CD4-positive, alpha-beta memory T cell (primary cell): ENCODE measurements at regions not wholly inside any gene's neighbourhood (a gene's known extent, or its start where the extent isn't known, plus 50 kb on each side); places are given as distances from the start of the nearest gene placed in this dataset.

Source experiments
- CTCF ChIA-PET: fragments of 350-600 bp; sonication (Branson Sonifier 250); formaldehyde crosslinking; loops from one replicate; lab custom pipeline; 2021; ENCODE audit warnings: inconsistent platforms; ENCODE audit not compliant: partially characterized antibody; lab: Charles Lee
- POLR2A ChIA-PET: fragments of 350-600 bp; sonication (Branson Sonifier 250); formaldehyde crosslinking; loops from one replicate; lab custom pipeline; 2021; ENCODE audit not compliant: partially characterized antibody; lab: Charles Lee
- DNase-seq, 5 donors: peaks; one replicate each; pipeline versions ENCODE4 v3.0.0 to v3.0.0-alpha.2; 2020 to 2022; ENCODE audit warnings: mixed read lengths in 1 of 5
- H3K27ac ChIP-seq: one replicate; pipeline ENCODE4 v1.7.0; 2013; ENCODE audit warnings: low read depth, low read length
- H3K27me3 ChIP-seq: 2 replicates; pipeline ENCODE4 v1.7.0; 2013; ENCODE audit warnings: mild to moderate bottlenecking, low read length, moderate library complexity; ENCODE audit not compliant: insufficient read depth
- H3K36me3 ChIP-seq: 2 replicates; pipeline ENCODE4 v1.7.0; 2013; ENCODE audit warnings: mild to moderate bottlenecking, low read length, moderate library complexity; ENCODE audit not compliant: insufficient read depth
- H3K4me1 ChIP-seq: 2 replicates; pipeline ENCODE4 v1.7.0; 2013; ENCODE audit warnings: mild to moderate bottlenecking, low read length, moderate library complexity; ENCODE audit not compliant: insufficient read depth
- H3K4me3 ChIP-seq, 2 donors: one replicate each; pipeline ENCODE4 v1.7.0; 2013; ENCODE audit warnings: low read length in 2 of 2, mild to moderate bottlenecking in 1 of 2
- H3K9me3 ChIP-seq, 2 donors: one replicate each; pipeline ENCODE4 v1.7.0; 2013; ENCODE audit warnings: low read length in 2 of 2, control low read depth in 1 of 2; ENCODE audit not compliant: control insufficient read depth in 1 of 2
- H3K27ac Mint-ChIP-seq, 7 donors: one replicate each; pipeline ENCODE4 v1.8.0; 2020 to 2021; ENCODE audit warnings: mixed read lengths in 7 of 7, mild to moderate bottlenecking in 6 of 7, inconsistent platforms in 3 of 7, moderate library complexity in 3 of 7
- H3K27me3 Mint-ChIP-seq, 2 donors: one replicate each; pipeline ENCODE4 v1.8.0; 2020 to 2021; ENCODE audit warnings: mixed read lengths in 2 of 2
- H3K36me3 Mint-ChIP-seq, 2 donors: one replicate each; pipeline ENCODE4 v1.8.0; 2020 to 2021; ENCODE audit warnings: mixed read lengths in 2 of 2, inconsistent platforms in 1 of 2, mild to moderate bottlenecking in 1 of 2
- H3K4me1 Mint-ChIP-seq, 4 donors: one replicate each; pipeline ENCODE4 v1.8.0; 2020 to 2021; ENCODE audit warnings: mixed read lengths in 4 of 4, mild to moderate bottlenecking in 1 of 4
- H3K4me3 Mint-ChIP-seq, 8 donors: one replicate each; pipeline ENCODE4 v1.8.0; 2020 to 2021; ENCODE audit warnings: mixed read lengths in 8 of 8, mild to moderate bottlenecking in 7 of 8, moderate library complexity in 6 of 8, inconsistent platforms in 3 of 8
- H3K9me3 Mint-ChIP-seq, 8 donors: one replicate each; pipeline ENCODE4 v1.8.0; 2020 to 2021; ENCODE audit warnings: mixed read lengths in 8 of 8, mild to moderate bottlenecking in 5 of 8, inconsistent platforms in 3 of 8, moderate library complexity in 1 of 8
- intact Hi-C: fragments of 100-400 bp; cut with micrococcal nuclease; formaldehyde crosslinking; loops from one replicate; pipeline ENCODE4 v1.15.1; 2023

DNA sequence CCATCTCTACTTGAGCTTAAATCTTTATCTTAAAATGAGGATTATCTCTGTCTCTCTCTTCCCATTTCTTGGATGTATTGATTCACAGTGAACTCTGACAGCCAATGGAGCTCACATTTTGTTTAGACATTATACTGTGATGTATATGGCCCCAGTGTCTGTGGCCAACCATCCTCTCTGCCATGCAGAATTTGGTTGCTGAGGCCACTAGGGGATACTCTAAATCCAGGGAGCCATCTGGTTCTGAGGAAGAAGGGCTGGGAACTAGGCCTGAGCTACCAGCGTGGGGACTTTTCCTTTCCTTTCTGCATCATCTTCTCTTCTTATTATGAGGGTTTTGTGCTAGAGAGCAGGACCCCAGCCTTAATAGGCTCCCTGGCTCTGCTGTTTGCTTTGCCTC lies 59.1 kb upstream of the RIPOR2 start:
- intact Hi-C loops: no loop called here
- POLR2A ChIA-PET: interaction anchor here (0.9 to 19.9 kb wide), 7 partner anchors 10 to 138 kb away, joined by 3 to 486 read pairs (median 6); partner anchors contain the start of gene RIPOR2
- no peaks in the 10 kb centered on the region for H3K27me3 ChIP-seq

DNA sequence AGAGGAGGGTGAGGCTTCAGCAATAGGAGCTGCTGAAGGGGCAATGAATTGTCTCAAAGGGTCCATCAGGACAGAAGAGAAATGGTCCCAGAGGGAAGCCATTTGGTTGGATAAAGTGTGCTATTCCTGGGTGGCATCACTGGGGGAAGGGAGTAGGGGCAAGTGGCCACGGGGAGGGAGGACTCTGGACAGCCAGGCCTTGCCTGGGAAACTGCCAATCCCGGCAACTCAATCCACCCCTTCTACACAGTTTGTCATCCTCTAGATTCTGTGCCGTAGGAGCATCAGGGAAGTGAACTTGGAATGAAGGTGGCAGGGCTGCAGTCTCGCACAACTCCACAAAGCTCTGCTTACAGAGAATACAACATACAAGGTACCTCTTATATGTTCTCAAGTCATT lies 59.5 kb upstream of the RIPOR2 start:
- DNase-seq: no peak
- Mint-ChIP-seq H3K36me3 (peaks cover 4 to 18% of the 10 kb centered on the region in 2 donors), H3K27me3 (no peaks in the 10 kb centered on the region), H3K4me1 (peaks cover 74 to 96% (median 83%) of the 10 kb centered on the region in 4 donors), H3K9me3 (peaks cover 0 to 5% (median 0%) of the 10 kb centered on the region in 8 donors), H3K27ac (peak overlapping the region in 6 of 7 donors; percentile 38 to 89 (median 73)), H3K4me3 (no peak overlapping the region)
- H3K4me3 ChIP-seq: no peak overlapping the region
- ChIA-PET CTCF (interaction anchor here (1.4 to 8.3 kb wide), 8 partner anchors 21 to 135 kb away, joined by 3 to 367 read pairs (median 4); partner anchors contain the start of gene RIPOR2), POLR2A (interaction anchor here (0.9 to 19.9 kb wide), 8 partner anchors 10 to 138 kb away, joined by 3 to 486 read pairs (median 6); partner anchors contain the start of gene RIPOR2)
- no peak overlapping the region for H3K27ac ChIP-seq
- no peaks in the 10 kb centered on the region for H3K36me3 ChIP-seq
- no peaks in the 10 kb centered on the region for H3K27me3 ChIP-seq
- H3K9me3 ChIP-seq: no peaks in the 10 kb centered on the region
- peaks cover 80% of the 10 kb centered on the region for H3K4me1 ChIP-seq
- intact Hi-C loops: no loop called here

More for the DNA sequence above, 59.1 kb upstream of the RIPOR2 start:
- H3K9me3 ChIP-seq: no peaks in the 10 kb centered on the region
- H3K36me3 ChIP-seq: no peaks in the 10 kb centered on the region
- Mint-ChIP-seq H3K4me3 (no peak overlapping the region), H3K27me3 (no peaks in the 10 kb centered on the region), H3K4me1 (peaks cover 73 to 95% (median 82%) of the 10 kb centered on the region in 4 donors), H3K9me3 (peaks cover 0 to 5% (median 0%) of the 10 kb centered on the region in 8 donors), H3K36me3 (peaks cover 0 to 21% of the 10 kb centered on the region in 2 donors), H3K27ac (peak overlapping the region; percentile 22 to 89 (median 65))
- peaks cover 79% of the 10 kb centered on the region for H3K4me1 ChIP-seq
- DNase-seq: no peak
- CTCF ChIA-PET: interaction anchor here (0.7 to 8.3 kb wide), 9 partner anchors 15 to 139 kb away, joined by 3 to 367 read pairs (median 4); partner anchors contain the start of gene RIPOR2
- no peak overlapping the region for H3K27ac ChIP-seq
- H3K4me3 ChIP-seq: no peak overlapping the region

DNA sequence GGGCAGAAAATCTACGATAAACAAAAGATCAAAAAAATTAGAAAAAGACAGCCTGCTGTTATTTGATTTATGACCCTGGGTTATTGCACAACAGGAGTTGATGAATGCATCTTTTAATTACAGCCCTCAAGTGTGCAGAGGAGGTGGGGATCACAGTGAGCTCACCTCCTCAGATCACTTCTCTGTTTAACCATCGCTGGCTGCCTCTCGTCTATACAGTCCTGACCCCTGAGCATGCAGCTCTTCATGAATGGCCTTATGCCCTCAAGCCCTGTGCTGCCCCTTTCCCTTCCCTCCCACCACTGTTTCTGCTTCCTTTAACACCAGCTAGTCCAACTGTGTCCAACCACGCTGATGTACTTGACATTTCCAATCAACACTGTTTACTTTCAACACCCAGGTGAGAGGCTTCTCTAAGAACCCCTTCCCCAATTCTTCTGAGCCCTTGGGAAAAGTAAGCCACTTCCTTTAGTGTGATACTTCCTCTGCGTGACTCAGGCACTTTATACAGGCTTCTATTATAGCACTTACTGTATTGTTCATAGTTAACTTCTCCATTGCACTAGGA lies 60.6 kb upstream of the RIPOR2 start:
- Histone ChIP-seq H3K9me3 (no peaks in the 10 kb centered on the region), H3K27ac (no peak overlapping the region), H3K4me3 (no peak overlapping the region), H3K36me3 (no peaks in the 10 kb centered on the region), H3K27me3 (no peaks in the 10 kb centered on the region), H3K4me1 (peaks cover 74% of the 10 kb centered on the region)
- CTCF ChIA-PET: interaction anchor here (0.7 to 8.3 kb wide), 5 partner anchors 31 to 108 kb away, joined by 3 to 367 read pairs (median 3); partner anchors contain the start of gene RIPOR2
- H3K4me1 Mint-ChIP-seq: peaks cover 64 to 90% (median 77%) of the 10 kb centered on the region in 4 donors
- no peaks in the 10 kb centered on the region for H3K27me3 Mint-ChIP-seq
- peaks cover 0 to 5% (median 0%) of the 10 kb centered on the region in 8 donors for H3K9me3 Mint-ChIP-seq
- H3K27ac Mint-ChIP-seq: peak overlapping the region; percentile 25 to 88 (median 58)
- no peak for DNase-seq
- intact Hi-C loops: no loop called here
- POLR2A ChIA-PET: interaction anchor here (1.0 to 19.9 kb wide), 4 partner anchors 31 to 86 kb away, joined by 3 to 486 read pairs (median 6); partner anchors contain the start of gene RIPOR2
- peak overlapping the region in 4 of 8 donors; percentile 16 to 54 (median 24) for H3K4me3 Mint-ChIP-seq
- peaks cover 5 to 14% of the 10 kb centered on the region in 2 donors for H3K36me3 Mint-ChIP-seq

DNA sequence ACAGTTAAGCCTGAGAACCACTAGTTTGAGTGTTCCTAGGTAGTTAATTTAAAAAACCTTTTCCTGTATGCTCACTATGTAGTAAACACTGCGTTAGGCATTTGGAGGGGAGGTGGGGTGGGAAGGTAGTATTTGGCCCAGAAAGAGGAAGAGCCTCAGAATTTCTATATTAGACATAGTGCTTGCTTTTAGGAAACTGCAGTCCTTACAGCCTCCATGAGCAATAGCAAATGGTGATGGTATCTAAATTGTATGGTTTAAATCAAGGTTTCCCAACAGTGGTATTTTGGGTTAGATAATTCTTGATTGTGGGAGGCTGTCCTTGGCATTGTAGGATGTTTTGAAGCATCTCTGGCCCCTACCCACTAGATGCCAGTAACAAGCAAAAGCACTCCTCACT lies 61.5 kb upstream of the RIPOR2 start:
- Histone ChIP-seq H3K4me1 (peaks cover 66% of the 10 kb centered on the region), H3K27me3 (no peaks in the 10 kb centered on the region), H3K9me3 (no peaks in the 10 kb centered on the region), H3K4me3 (no peak overlapping the region), H3K27ac (no peak overlapping the region), H3K36me3 (no peaks in the 10 kb centered on the region)
- ChIA-PET POLR2A (interaction anchor here (1.5 to 19.9 kb wide), 2 partner anchors 64 to 87 kb away, joined by 4 to 486 read pairs; partner anchors contain the start of gene RIPOR2), CTCF (interaction anchor here (0.9 to 1.7 kb wide), 4 partner anchors 30 to 141 kb away, joined by 3 to 4 read pairs (median 4); no protein-coding TSS in a partner anchor)
- Mint-ChIP-seq H3K4me3 (peak overlapping the region in 2 of 8 donors; percentile 18 to 26), H3K4me1 (peaks cover 55 to 81% (median 68%) of the 10 kb centered on the region in 4 donors), H3K27ac (peak overlapping the region in 5 of 7 donors; percentile 9 to 86 (median 58)), H3K36me3 (peaks cover 5 to 10% of the 10 kb centered on the region in 2 donors), H3K9me3 (peaks cover 0 to 5% (median 0%) of the 10 kb centered on the region in 8 donors), H3K27me3 (no peaks in the 10 kb centered on the region)
- intact Hi-C loops: no loop called here
- DNase-seq: no peak

DNA sequence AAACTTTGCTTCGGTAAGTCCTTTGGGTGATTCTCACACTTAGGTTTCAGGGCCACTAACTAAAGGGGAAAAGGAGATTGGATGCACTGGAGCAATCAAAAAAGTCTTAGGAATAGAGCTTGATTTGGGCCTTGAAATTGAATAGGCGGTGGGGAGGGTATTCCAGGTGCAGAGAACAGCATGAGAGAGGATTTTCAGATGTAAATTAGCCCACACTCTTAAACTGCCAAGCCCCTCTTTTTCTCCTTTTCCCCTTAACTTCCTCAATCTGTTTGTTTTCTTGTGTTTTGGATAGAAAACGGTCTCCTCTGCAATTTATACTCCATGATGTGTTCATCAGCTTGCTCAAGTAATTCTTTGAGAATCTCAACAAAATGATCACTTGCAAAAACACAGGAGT lies 62.1 kb upstream of the RIPOR2 start:
- no peak for DNase-seq
- no peaks in the 10 kb centered on the region for H3K9me3 ChIP-seq
- H3K36me3 ChIP-seq: peaks cover 5% of the 10 kb centered on the region
- H3K4me3 Mint-ChIP-seq: no peak overlapping the region
- H3K4me1 Mint-ChIP-seq: peaks cover 52 to 81% (median 65%) of the 10 kb centered on the region in 4 donors
- peaks cover 65% of the 10 kb centered on the region for H3K4me1 ChIP-seq
- intact Hi-C loops: no loop called here
- peak overlapping the region in 5 of 7 donors; percentile 45 to 92 (median 79) for H3K27ac Mint-ChIP-seq
- H3K27ac ChIP-seq: no peak overlapping the region
- ChIA-PET CTCF (interaction anchor here (0.9 to 1.0 kb wide), 3 partner anchors 29 to 142 kb away, joined by 3 to 4 read pairs (median 4); no protein-coding TSS in a partner anchor), POLR2A (interaction anchor here (1.5 to 19.9 kb wide), 2 partner anchors 64 to 88 kb away, joined by 4 to 486 read pairs; partner anchors contain the start of gene RIPOR2)
- H3K36me3 Mint-ChIP-seq: peaks cover 5 to 10% of the 10 kb centered on the region in 2 donors
- H3K27me3 Mint-ChIP-seq: no peaks in the 10 kb centered on the region
- peaks cover 0 to 5% (median 0%) of the 10 kb centered on the region in 8 donors for H3K9me3 Mint-ChIP-seq
- no peaks in the 10 kb centered on the region for H3K27me3 ChIP-seq
- no peak overlapping the region for H3K4me3 ChIP-seq

DNA sequence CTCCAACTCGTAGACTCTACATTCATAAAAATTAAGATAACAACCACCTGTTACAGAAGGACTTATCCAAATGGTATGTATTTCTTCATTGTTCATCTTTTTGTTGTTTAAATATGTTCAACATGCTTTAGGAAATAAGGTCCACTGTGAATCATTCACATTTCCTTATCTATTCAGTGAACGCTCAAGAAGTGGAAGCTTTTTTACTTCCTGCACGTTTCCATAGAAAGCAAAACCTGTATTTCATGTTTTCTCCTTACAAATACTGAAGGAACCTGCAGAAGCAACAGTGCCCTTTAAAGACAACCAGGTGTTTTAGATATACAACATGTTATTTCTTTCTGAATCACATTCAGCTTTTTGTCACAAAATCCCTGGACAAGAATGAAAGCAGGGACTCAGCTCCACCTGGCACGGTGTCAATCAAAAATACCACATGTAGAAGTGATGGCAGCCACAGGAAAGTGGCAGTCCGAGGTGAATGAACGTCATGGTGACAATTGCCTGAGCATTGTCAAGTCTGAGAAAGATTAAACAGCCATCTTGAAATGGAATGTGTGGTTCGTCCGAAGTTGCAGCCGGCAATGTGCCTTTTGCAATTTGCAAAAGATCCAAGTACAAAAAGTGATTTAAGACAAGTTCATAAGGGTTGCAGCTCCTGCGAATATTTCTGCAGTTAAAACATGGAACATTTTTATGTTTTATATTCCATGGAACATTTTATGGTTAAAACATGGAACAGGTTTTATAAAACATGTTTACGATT lies 66.7 kb upstream of the RIPOR2 start:
- no peaks in the 10 kb centered on the region for H3K9me3 ChIP-seq
- DNase-seq: no peak
- no peaks in the 10 kb centered on the region for H3K27me3 ChIP-seq
- Mint-ChIP-seq H3K4me3 (no peak overlapping the region), H3K4me1 (peaks cover 47 to 83% (median 62%) of the 10 kb centered on the region in 4 donors), H3K9me3 (no peaks in the 10 kb centered on the region), H3K36me3 (peaks cover 4 to 8% of the 10 kb centered on the region in 2 donors), H3K27me3 (no peaks in the 10 kb centered on the region), H3K27ac (peak overlapping the region in 1 of 7 donors; percentile 50)
- intact Hi-C loops: no loop called here
- no peak overlapping the region for H3K27ac ChIP-seq
- H3K36me3 ChIP-seq: peaks cover 11% of the 10 kb centered on the region
- no peak overlapping the region for H3K4me3 ChIP-seq
- peaks cover 70% of the 10 kb centered on the region for H3K4me1 ChIP-seq
- ChIA-PET CTCF (interaction anchor here (1.0 to 2.3 kb wide), 5 partner anchors 11 to 131 kb away, joined by 3 to 10 read pairs (median 3); no protein-coding TSS in a partner anchor), POLR2A (interaction anchor here (2.6 kb wide), 1 partner anchor 10 kb away, joined by 11 read pairs; no protein-coding TSS in a partner anchor)
